ENCODE measurements at regions not wholly inside any gene's neighbourhood (a gene's known extent, or its start where the extent isn't known, plus 50 kb on each side); places are given as distances from the start of the nearest gene placed in this dataset.

DNA sequence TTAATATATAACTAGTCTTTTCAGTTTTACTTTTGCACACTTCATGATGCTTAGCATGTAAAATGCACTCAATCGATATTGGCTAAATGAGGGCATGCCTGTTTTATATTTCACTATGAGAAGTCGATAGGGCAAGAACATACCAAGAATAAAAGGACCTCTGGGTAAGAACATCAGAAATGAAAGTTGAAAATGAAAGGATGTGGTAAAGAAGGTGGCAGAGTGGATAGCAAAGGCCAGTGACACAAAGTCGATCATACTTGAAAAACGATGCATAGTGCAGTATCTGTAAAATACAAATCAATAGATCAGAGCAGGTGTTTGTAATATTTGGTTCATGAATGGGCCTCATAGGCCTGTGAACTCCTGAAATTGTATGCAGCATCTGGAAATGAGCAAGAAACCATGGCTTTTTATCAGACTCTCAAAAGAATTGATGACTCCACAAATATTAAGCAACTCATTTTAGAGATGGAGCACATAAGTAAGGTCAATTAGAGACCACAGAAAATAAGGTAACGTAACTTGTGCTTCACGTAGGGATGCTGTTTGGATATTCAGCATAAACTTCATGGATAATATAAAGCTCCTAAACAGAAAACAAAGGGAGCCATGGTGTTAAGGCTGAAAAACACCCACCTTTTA, 653.4 kb downstream of the NYAP2 start:
- no peak overlapping the region for H3K4me3 ChIP-seq (ENCODE audit: low read length in 2 of 2)
- H3K4me1 ChIP-seq (ENCODE audit: control insufficient read depth in 1 of 2, insufficient read depth in 2 of 2, low read length in 2 of 2), result no peaks in the 10 kb centered on the region
- ATAC-seq (ENCODE audit: low FRiP score), result no peak
- H3K36me3 ChIP-seq (ENCODE audit: control insufficient read depth in 1 of 2, insufficient read depth in 2 of 2, low read length in 1 of 2), result no peaks in the 10 kb centered on the region
- no peaks in the 10 kb centered on the region for H3K27me3 ChIP-seq (ENCODE audit: control insufficient read depth in 1 of 2, insufficient read depth in 2 of 2, low read length in 1 of 2)
- WGBS, 2 donors, result 94 to 95% methylated on average over 6 of the region's 6 CpGs
- intact Hi-C loops (cut with DNase I), result no loop called here
- no peaks in the 10 kb centered on the region for H3K9me3 ChIP-seq (ENCODE audit: control insufficient read depth, low read length)
- no peak overlapping the region for H3K27ac ChIP-seq (ENCODE audit: low read depth in 1 of 2, low read length in 2 of 2)
- no peak for DNase-seq

GRCh38 chr2:226050822-226051221, 651.3 kb downstream of the NYAP2 start:
- ATAC-seq (ENCODE audit: low FRiP score) (no peak), DNase-seq (no peak)
- intact Hi-C loops (cut with DNase I), result no loop called here
- no peak overlapping the region for H3K4me3 ChIP-seq (ENCODE audit: low read length in 2 of 2)
- H3K9me3 ChIP-seq (ENCODE audit: control insufficient read depth, low read length), result no peaks in the 10 kb centered on the region
- H3K27me3 ChIP-seq (ENCODE audit: control insufficient read depth in 1 of 2, insufficient read depth in 2 of 2, low read length in 1 of 2), result no peaks in the 10 kb centered on the region
- H3K4me1 ChIP-seq (ENCODE audit: control insufficient read depth in 1 of 2, insufficient read depth in 2 of 2, low read length in 2 of 2), result no peaks in the 10 kb centered on the region
- H3K36me3 ChIP-seq (ENCODE audit: control insufficient read depth in 1 of 2, insufficient read depth in 2 of 2, low read length in 1 of 2), result no peaks in the 10 kb centered on the region
- WGBS, 2 donors, result 98% methylated on average over 5 of the region's 5 CpGs
- H3K27ac ChIP-seq (ENCODE audit: low read depth in 1 of 2, low read length in 2 of 2), result no peak overlapping the region

- DNase-seq, result no peak
- intact Hi-C loops (cut with DNase I), result no loop called here
- no peaks in the 10 kb centered on the region for H3K36me3 ChIP-seq (ENCODE audit: control insufficient read depth in 1 of 2, insufficient read depth in 2 of 2, low read length in 1 of 2)
- ATAC-seq (ENCODE audit: low FRiP score), result no peak
- no peak overlapping the region for H3K4me3 ChIP-seq (ENCODE audit: low read length in 2 of 2)
- no peaks in the 10 kb centered on the region for H3K9me3 ChIP-seq (ENCODE audit: control insufficient read depth, low read length)
- H3K27me3 ChIP-seq (ENCODE audit: control insufficient read depth in 1 of 2, insufficient read depth in 2 of 2, low read length in 1 of 2), result no peaks in the 10 kb centered on the region
- H3K27ac ChIP-seq (ENCODE audit: low read depth in 1 of 2, low read length in 2 of 2), result no peak overlapping the region
- no peaks in the 10 kb centered on the region for H3K4me1 ChIP-seq (ENCODE audit: control insufficient read depth in 1 of 2, insufficient read depth in 2 of 2, low read length in 2 of 2)
- 34 to 38% methylated on average over 4 of the region's 4 CpGs for whole genome bisulfite sequencing, 2 donors
Observed at GRCh38 chr2:226048611-226049010, 649.1 kb downstream of the NYAP2 start.

- no peaks in the 10 kb centered on the region for H3K9me3 ChIP-seq (ENCODE audit: control insufficient read depth, low read length)
- no peaks in the 10 kb centered on the region for H3K27me3 ChIP-seq (ENCODE audit: control insufficient read depth in 1 of 2, insufficient read depth in 2 of 2, low read length in 1 of 2)
- 94 to 95% methylated on average over 8 of the region's 8 CpGs for WGBS, 2 donors
- H3K4me3 ChIP-seq (ENCODE audit: low read length in 2 of 2), result no peak overlapping the region
- DNase-seq (no peak), ATAC-seq (ENCODE audit: low FRiP score) (no peak)
- H3K4me1 ChIP-seq (ENCODE audit: control insufficient read depth in 1 of 2, insufficient read depth in 2 of 2, low read length in 2 of 2), result no peaks in the 10 kb centered on the region
- intact Hi-C loops (cut with DNase I), result no loop called here
- H3K27ac ChIP-seq (ENCODE audit: low read depth in 1 of 2, low read length in 2 of 2), result no peak overlapping the region
- no peaks in the 10 kb centered on the region for H3K36me3 ChIP-seq (ENCODE audit: control insufficient read depth in 1 of 2, insufficient read depth in 2 of 2, low read length in 1 of 2)
Observed at GRCh38 chr2:226045080-226045479, 645.6 kb downstream of the NYAP2 start.

DNA sequence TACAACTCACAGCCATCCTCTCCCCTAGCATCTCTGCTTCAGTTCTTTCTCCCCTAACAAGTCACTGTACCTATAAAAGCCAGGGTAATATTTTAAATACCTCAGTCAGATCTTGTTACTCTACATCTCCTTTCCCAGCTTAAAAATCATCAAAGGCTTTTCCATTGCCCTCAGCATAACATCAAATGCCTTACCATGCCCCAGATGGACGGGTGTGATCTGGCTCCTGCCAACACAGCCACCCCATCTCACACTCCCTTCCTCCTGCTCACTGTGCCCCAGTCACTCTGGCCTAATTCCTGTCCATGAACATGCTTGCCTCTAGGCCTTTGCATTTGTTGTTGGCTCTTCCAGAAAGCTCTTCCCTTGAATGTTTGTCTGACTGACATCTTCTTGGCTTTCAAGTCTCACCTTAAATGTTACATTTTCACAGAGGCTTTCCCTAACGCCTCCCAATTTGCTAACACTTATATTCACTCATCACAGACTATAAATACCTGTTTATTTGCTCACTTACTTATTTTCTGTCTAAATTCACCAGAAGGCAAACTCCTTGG, 640.9 kb downstream of the NYAP2 start:
- no peaks in the 10 kb centered on the region for H3K36me3 ChIP-seq (ENCODE audit: control insufficient read depth in 1 of 2, insufficient read depth in 2 of 2, low read length in 1 of 2)
- no peaks in the 10 kb centered on the region for H3K27me3 ChIP-seq (ENCODE audit: control insufficient read depth in 1 of 2, insufficient read depth in 2 of 2, low read length in 1 of 2)
- no peak overlapping the region for H3K4me3 ChIP-seq (ENCODE audit: low read length in 2 of 2)
- 82 to 90% methylated on average over 2 of the region's 2 CpGs for WGBS, 2 donors
- H3K27ac ChIP-seq (ENCODE audit: low read depth in 1 of 2, low read length in 2 of 2), result no peak overlapping the region
- peaks cover 0 to 3% of the 10 kb centered on the region in 2 donors for H3K4me1 ChIP-seq (ENCODE audit: control insufficient read depth in 1 of 2, insufficient read depth in 2 of 2, low read length in 2 of 2)
- H3K9me3 ChIP-seq (ENCODE audit: control insufficient read depth, low read length), result no peaks in the 10 kb centered on the region
- ATAC-seq (ENCODE audit: low FRiP score) (no peak), DNase-seq (no peak)
- intact Hi-C loops (cut with DNase I), result no loop called here

DNA sequence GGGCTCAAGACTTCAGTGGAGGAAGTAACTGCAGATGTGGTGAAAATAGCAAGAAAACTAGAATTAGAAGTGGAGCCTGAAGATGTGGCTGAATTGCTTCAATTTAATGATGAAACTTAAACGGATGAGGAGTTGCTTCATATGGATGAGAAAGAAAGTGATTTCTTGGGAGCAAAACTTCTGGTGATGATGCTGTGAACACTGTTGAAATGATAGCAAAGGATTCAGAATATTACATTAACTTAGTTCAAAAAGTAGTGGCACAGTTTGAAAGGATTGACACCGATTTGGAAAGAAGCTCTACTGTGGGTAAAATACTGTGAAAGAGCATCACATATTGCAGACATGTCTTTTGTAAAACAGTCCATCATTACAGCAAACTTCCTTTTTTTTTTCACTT, 638.0 kb downstream of the NYAP2 start:
- ATAC-seq (ENCODE audit: low FRiP score) (no peak), DNase-seq (no peak)
- H3K27ac ChIP-seq (ENCODE audit: low read depth in 1 of 2, low read length in 2 of 2), result no peak overlapping the region
- H3K27me3 ChIP-seq (ENCODE audit: control insufficient read depth in 1 of 2, insufficient read depth in 2 of 2, low read length in 1 of 2), result no peaks in the 10 kb centered on the region
- H3K4me1 ChIP-seq (ENCODE audit: control insufficient read depth in 1 of 2, insufficient read depth in 2 of 2, low read length in 2 of 2), result peaks cover 0 to 3% of the 10 kb centered on the region in 2 donors
- H3K9me3 ChIP-seq (ENCODE audit: control insufficient read depth, low read length), result no peaks in the 10 kb centered on the region
- intact Hi-C loops (cut with DNase I), result no loop called here
- H3K36me3 ChIP-seq (ENCODE audit: control insufficient read depth in 1 of 2, insufficient read depth in 2 of 2, low read length in 1 of 2), result no peaks in the 10 kb centered on the region
- no peak overlapping the region for H3K4me3 ChIP-seq (ENCODE audit: low read length in 2 of 2)
- 93 to 94% methylated on average over 2 of the region's 2 CpGs for WGBS, 2 donors

DNA sequence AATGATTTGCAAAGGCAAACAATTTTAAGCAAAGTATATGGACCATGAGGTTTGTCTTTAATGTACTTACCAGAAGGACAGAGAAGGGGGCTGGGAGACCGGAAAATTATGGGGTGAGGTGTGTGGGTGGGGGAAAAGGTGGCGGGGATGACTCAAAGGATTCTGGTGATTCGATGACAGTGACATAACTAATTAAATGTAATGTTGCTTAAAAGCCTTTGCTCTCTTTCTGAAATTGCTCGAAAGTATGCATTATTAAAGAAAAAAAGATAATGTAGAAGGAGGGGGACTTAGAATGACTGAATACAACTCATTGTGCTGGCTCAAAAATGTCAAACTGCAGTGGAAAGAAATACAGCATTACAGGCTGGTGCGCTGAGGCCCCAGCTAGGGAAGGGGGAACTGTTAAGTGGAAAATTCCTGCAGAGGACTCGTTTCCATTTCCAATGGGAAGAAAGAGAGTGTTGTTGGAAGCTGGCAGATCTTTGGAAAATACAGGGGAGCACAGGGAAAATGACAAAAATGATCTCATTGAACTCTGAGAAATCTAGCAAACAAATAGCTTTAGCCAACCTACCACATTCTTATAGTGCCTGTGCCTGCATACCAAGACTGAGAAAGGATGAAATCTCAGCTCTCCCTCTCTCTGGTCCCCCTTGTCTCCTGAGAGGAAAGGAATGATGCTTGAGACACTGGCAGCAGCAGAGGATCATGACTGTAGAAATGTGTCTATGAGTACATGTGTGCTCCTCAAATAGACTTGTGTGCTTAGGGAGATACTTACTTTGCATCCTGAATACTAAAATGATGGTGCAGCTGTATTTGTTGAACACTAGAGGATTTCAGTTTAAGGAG, 632.4 kb downstream of the NYAP2 start:
- intact Hi-C loops (cut with DNase I), result no loop called here
- Histone ChIP-seq H3K36me3 (ENCODE audit: control insufficient read depth in 1 of 2, insufficient read depth in 2 of 2, low read length in 1 of 2) (no peaks in the 10 kb centered on the region), H3K4me1 (ENCODE audit: control insufficient read depth in 1 of 2, insufficient read depth in 2 of 2, low read length in 2 of 2) (no peaks in the 10 kb centered on the region), H3K27ac (ENCODE audit: low read depth in 1 of 2, low read length in 2 of 2) (no peak overlapping the region), H3K4me3 (ENCODE audit: low read length in 2 of 2) (peak overlapping the region; percentile 12 to 40), H3K27me3 (ENCODE audit: control insufficient read depth in 1 of 2, insufficient read depth in 2 of 2, low read length in 1 of 2) (no peaks in the 10 kb centered on the region), H3K9me3 (ENCODE audit: control insufficient read depth, low read length) (no peaks in the 10 kb centered on the region)
- DNase-seq (no peak), ATAC-seq (ENCODE audit: low FRiP score) (no peak)
- 4% methylated on average over 6 of the region's 6 CpGs for WGBS, 2 donors

- intact Hi-C loops (cut with DNase I), result no loop called here
- no peaks in the 10 kb centered on the region for H3K9me3 ChIP-seq (ENCODE audit: control insufficient read depth, low read length)
- H3K4me1 ChIP-seq (ENCODE audit: control insufficient read depth in 1 of 2, insufficient read depth in 2 of 2, low read length in 2 of 2), result no peaks in the 10 kb centered on the region
- H3K4me3 ChIP-seq (ENCODE audit: low read length in 2 of 2), result peak overlapping the region; percentile 12 to 40
- ATAC-seq (ENCODE audit: low FRiP score) (peak; percentile 89), DNase-seq (peak; percentile 80 to 81)
- no peaks in the 10 kb centered on the region for H3K27me3 ChIP-seq (ENCODE audit: control insufficient read depth in 1 of 2, insufficient read depth in 2 of 2, low read length in 1 of 2)
- H3K27ac ChIP-seq (ENCODE audit: low read depth in 1 of 2, low read length in 2 of 2), result no peak overlapping the region
- no peaks in the 10 kb centered on the region for H3K36me3 ChIP-seq (ENCODE audit: control insufficient read depth in 1 of 2, insufficient read depth in 2 of 2, low read length in 1 of 2)
- WGBS, 2 donors, result 3% methylated on average over 34 of the region's 34 CpGs
Observed at GRCh38 chr2:226030788-226031646, 631.5 kb downstream of the NYAP2 start.
